Limb (tissue), 2 donors: ENCODE measurements at regions not wholly inside any gene's neighbourhood (a gene's known extent, or its start where the extent isn't known, plus 50 kb on each side); places are given as distances from the start of the nearest gene placed in this dataset.

Experiments used
- DNase-seq, 2 donors: peaks; one replicate each; pipeline ENCODE4 v3.0.0-alpha.2; 2016; ENCODE audit errors: extremely low spot score in 2 of 2

DNA sequence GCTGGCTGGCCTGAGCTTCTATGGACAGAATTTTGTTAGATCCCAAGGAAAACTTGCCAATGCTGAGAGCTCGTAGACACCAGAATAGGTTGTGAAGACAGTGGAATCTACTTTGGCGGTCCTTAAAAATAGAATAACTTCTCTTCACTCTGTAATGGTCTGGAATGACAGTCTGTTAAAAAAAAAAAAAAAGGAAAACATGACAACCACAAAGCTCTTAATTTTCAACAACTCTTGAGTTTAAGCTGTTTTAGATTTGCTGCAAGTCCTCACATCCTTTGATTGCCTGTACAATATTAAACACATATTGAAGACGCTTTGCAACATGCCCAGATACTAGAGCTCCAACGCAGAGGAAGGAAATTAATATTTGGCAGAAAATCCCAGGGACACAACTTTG is 122.8 kb upstream of the GALNT15 start:
- no peak for DNase-seq

DNA sequence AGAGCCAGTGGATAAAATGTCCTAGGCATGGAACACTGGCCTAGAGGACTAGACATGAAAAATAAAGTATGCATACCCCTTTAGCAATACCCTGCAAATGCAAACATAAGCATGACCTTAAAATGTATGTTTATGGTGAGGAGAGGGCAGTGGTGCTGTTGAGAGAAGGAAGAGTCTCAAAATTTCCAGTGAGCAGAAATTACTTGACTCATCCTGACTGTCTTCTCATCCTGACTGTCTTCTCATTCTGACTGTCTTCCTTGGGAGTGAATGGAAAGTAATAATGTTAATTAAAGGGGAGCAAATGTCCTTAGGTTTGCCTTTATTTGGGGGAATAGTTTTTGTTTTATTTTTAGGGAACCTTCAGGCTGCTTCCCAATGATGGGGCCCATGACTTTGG is 121.5 kb upstream of the GALNT15 start:
- DNase-seq = no peak

DNA sequence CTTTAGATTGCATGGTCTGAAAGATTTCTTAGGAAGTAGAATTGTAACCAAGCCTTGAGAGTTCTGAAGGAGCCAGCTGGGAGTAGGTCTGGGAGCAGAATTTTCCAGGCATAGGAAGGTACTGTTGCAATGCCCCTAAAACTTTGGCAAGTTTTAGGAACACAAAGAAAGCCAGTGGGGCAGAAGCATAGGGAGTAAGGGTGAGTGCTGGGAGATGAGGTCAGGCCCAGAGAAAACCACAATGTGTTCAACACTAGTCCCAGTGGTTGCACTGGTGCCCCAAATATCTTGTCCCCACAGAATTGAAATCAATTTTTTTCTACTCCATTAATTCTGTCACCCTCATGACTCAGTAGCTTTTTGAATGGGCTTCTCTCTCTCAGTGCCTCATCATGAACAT is 120.7 kb upstream of the GALNT15 start:
- DNase-seq = no peak

DNA sequence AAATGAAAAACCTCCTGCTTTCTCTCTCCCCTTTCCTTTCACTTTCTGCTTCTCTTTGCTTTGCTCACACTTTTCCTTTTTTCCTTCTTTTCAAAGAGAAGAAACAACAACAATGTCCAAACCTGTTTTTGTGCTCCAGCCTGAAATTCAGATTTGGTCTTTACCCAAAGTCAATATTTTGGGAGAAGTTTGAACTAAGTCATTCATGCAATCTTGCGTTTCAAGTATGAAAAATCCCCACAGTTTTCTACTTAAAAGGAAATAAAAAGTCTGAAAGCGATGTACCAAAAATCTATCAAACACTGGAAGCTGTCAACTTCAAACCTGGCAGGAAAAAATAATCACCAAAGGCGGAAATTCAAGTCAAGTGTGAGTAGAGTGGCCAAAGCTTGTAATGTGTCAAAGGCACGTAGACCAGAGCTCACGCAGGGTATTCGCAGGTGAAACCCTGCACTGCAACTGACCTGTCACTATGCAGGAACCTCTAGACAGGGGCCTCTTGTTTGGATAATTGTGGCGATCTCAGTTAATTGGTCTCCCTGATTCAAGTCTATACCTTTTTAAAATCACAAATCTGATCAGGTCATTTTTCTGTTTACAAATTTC is 118.8 kb upstream of the GALNT15 start:
- no peak for DNase-seq

DNA sequence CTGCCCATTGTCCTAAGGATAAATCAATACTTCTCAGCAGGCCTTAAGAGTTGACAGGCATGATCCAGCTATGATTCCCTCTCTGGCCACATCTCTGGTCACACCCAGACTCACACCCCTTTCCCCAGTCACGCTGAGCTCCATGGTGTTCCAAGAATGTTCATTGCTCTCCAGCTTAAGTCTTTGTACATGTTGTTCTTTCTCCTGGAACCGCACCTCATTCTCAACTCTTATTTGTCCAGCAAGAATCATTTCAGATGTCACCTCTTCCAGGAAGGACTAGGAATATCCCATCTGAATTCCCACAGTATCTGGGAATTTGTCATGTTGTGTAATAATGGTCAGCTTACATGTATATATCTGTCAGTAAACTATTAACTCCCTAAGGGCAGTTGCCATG is 118.3 kb upstream of the GALNT15 start:
- DNase-seq = no peak

DNA sequence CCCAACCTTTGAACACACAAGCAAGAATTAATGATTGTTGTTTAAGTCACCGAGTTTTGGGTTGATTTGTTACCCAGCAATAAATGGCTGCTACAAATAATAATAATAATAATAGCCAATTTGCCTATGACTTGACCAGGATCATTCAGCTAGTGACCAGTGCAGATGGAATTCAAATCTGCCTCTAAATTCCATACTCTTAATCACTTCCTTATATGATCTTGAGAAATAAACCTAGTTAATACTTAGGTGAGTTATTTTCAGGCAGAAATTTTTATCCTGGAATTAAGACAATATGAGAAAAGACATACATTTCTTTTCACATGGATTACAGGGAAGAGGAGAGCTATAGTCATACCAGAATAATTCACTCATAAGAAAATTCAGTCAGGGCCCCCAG is 116.0 kb upstream of the GALNT15 start:
- DNase-seq = no peak

DNA sequence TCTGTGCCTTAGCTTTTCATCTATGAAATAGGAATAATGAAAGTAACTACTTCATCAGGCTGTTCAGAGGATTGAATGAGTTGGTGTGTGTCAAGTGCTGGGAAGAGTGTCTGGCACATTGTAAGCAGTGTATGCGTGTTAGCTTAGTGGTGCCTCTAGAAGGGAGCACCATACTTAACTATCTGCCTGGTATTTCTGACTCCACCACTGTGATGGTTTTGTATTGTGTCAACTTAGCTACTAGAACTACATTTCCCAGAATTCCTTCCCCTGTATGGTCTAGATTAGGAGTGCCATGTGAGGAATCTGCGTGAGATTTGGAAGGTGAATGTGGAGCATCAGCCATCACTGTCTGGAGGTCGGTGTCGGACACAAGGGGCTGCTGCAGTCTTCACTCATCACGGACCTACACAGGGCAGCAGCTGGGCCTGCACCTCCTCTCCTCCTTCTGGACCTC is 115.4 kb upstream of the GALNT15 start:
- no peak for DNase-seq

DNA sequence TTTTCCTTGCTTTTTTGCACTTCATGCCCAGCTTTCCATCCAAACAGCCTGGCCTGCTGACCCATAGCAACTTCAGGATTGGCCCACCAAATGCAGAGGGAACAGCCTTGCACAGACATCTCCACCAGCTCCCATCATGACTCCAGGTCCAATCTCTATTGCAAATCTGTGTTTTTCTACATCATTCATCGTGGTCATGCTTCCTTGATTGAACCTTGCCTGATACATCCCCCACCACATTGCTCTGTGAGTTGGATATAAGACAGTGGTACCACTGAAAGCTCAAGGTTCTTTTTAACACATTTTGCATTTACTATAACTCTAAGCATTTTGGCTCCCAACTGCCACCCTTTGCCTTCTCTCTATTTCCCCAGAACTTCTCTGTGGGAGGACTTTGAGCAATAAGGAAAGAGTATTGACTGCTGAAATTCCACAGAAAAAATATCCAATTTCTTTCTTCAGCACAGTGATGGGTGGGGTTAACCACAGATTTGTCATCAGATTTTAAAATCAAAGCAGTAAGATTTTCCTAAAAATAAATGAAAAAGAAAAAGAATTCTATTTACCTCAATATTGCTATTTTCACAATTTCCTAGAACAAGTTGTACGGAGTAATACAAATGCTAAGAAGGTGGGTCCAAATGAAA is 114.6 kb upstream of the GALNT15 start:
- no peak for DNase-seq

DNA sequence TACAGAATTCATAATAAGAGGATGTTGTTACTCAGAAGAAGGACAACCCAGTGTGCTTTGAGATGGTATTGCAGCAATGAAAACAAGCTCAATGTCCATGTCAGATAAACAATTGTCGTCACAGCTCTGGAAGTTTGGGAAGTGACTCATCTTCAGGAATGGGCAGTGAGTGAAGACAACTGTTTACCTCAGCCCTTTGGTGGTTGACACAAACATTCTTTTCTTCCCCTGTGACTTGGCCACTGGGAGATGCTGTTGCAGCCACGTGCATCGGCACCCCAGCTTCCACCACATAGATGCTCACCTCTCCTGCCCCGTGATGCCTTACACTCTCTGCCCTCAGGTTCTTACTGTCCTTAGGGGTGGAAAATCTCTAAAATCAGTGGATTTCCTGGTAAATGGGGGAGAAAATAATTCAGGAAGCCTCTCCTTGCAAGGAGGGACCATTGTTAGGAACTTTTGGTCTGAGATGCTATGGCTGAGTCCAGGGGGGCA is 114.1 kb upstream of the GALNT15 start:
- DNase-seq = no peak

DNA sequence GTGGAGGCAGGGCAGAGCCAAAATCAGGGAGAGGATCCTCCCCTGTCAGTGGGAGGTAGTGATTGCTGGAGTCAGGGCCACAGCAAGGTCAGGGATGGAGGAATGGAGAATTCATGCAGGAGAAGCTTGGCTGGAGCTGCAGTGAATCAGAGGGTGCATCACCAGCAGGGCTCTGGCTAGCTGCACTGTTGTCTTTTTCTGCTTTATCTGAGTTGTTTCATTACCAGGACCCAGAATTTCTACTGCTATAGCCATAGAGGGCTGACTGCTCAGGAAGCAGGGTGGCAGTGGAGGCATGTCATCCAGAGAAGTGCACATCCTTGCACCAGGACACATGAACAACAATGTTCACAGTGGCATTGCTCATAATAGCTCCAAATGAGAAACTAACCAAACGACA is 113.5 kb upstream of the GALNT15 start:
- DNase-seq = no peak

DNA sequence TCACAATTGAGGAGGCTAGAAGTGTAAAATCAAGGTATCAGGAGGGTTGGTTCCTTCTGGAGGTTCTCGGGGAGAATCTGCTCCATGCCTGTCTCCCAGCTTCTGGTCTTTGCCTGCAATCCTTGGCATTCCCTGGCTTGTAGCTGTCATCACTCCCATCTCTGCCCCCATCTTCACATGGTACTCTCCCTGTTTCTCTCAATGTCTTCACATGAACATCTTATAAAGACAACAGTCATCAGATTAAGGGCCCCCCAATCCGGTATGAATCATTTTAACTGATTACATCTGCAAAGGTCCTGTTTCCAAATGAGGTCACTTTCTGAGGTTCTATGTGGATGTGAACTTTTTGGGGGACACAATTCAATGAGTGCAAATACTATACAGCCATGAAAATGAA is 113.0 kb upstream of the GALNT15 start:
- DNase-seq = no peak

DNA sequence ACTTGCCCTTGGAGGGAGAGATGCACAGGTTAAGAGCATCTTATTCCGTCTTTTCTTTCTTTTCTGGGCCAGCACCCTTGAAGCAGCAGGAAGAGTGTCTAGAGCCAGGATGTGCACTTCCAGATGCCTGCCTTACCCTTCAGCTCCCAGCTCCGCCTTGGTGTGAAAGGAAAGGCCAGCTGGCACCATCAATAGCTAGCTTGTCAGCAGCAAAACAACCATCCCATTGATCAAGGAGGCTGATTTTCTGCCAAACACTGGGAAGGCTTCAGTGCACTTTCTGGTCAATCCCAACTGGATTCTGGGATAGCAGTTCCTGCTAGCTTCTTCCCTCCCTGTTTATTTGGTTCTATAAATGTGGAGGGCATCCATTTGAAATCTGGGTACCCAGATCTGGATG is 110.9 kb upstream of the GALNT15 start:
- no peak for DNase-seq

DNA sequence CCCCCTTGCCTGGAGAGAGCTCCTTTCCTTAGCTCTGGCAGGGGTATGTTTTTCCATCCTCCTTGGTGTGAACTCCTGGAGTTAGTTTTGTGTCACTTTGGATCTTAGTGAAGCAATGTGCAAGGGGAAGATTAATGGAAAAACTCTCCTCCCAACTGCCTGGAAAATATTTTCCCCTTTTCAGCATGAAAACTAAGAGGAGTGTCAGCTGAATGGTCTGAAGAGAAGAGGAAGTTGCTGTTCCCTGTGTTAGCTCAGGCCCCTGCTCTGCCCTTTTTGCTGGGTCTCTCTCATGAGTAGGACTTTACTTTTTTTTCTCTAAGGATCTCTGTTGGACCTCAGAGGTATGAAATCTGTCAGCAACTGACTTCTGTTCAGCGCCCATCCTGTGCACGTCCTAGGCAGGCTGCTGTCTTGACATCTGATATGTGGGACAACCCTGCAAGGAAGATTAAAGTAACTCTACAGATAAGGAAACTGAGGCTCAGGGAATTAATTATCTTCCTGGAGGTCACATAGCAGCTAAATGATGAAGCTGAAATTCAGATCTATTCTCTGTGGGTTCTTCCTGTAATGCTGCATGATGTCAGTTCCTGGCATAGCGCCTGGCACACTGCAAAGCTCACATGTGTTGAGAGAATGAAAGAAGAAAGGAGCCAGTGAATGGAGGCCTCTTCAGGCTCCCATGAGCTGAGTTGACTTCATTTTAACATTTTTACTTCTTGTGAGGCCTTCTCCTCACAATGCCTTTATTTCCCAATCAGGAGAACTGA is 109.7 kb upstream of the GALNT15 start:
- DNase-seq = peak; percentile 72 to 75

DNA sequence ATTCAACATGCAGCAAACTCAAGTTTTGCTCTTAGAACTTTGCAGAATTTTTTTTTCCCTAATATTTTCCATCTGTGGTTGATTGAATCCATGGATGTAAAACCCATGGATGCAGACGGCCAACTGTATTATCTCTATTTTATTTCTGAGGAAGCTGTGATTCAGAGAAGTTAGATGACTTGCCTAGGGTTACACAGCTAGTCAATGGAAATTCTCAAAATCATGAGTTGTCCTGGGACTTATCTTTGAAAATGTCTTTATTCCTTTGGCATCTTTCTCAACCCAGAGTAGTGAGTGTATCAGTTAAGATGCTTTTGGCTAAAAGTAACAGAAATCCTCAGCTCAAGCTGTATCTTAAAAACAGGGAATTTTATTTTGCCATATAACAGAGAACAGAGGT is 107.9 kb upstream of the GALNT15 start:
- DNase-seq = no peak

DNA sequence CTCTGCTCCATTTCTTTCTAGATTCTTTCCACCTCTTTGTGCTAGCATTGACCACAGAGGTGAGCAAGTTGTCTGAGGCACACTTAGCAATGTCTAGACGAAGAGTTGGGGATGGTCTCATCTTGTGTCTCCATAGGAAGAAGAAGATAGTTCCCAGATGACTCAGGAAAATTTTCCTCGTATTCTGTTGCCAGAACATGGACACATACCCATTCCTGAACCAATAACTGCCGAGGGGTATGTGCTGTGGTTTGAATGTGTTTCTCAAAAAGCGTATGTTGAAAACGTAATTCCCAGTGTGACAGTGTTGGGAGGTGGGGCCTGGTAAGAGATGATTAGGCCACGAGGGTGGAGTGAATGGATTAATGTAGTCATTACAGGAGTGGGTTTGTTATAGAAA is 107.5 kb upstream of the GALNT15 start:
- no peak for DNase-seq

DNA sequence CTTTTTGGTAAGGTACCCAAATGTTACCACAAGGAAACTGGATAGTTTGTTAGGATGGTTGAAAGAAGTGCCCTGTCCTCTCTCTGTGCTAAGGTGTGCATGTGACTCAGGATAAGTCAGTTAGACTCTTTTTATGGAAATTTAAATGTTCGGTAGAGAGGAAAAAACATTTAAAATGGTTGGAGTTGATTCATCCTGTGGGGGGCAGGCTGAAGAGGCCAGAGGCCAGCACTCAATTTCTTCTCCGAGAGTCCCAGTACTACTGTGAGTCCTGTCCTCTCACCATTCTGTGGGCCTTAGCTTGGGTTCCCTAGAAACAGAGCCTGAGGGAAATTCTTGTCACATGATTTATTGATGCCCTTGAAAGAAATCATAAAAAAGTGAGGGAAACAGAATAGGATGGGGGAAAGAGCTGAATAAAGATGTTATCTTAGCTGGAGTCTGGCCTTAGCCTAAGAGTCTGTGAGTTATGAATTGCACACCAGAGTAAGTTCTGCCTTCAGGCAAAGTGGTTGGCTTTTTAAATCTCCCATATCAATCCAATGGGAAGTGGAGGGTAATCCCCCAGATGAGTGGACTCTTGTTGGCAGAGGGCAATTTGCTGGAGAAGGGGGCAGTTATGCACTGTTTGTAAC is 106.5 kb upstream of the GALNT15 start:
- no peak for DNase-seq

DNA sequence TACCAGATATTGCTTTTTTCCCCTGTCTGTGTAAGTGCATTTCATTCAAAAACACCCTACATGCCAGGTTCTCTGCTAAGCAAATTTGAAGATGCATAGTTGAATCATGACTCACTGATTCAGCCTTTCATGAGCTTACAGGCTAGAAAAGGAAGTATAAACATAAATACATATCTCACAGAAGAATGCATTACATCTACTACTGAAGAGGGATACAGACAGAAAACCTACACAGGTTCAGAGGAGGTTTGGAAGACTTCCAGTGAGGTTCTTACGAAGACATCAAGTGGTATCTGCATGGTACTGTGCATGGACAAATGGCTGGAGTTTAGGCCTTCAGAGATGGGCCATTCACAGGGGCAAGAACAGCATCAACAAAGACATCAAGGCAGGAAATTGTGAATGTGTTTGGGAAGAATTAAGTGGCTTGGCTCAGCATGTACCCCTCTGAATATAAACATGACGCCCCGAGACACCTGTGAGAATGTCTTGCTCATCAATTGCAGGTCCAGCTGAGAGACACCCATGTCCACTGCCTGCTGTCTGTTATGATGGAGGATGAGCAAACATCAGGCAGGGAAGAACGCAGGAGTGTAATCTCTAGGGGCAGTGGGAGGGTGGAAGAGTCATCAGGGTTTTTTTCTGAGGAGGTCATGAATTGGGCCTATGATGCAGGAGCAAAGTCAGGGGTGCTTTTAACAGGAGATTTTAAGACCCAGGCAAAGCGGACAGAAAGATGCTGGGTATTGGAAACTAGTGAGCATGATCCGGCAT is 105.1 kb upstream of the GALNT15 start:
- no peak for DNase-seq

DNA sequence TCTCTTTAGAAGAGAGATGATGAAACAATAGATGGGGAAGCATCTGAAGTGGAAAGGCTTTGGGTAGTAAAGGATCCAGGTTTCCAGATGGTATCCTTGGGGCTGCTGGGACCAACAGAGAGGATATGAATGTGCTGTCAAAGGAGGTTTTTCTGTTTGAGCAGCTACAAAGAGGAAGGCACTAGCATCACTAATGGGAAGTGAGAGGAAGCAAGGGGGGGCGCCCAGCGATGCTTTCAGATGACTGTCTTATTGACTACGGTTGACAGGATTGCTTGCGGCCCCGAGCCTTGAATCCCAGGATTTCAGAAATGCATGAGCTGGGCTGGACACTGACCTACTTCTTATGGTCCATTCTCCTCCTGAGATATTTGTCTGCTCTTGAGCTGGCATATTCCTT is 103.8 kb upstream of the GALNT15 start:
- no peak for DNase-seq

DNA sequence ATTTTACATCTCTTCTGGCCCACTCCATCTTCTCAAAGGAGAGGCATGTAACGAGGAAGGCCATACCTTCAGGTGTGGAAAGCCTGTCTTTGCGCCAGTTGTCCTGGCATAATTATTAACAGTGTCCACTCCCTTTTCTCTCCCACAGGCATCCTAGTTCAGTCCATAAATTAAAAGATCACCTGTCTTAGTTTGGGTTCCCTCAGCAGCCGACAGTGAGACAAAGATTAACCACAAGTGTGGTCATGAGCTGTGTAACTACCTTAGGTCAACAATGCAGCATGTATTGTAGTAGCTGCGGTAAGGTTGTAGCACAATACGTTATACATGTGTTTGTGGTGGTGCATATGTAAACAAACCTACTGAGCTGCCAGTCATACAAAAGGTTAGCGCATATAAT is 103.3 kb upstream of the GALNT15 start:
- no peak for DNase-seq

DNA sequence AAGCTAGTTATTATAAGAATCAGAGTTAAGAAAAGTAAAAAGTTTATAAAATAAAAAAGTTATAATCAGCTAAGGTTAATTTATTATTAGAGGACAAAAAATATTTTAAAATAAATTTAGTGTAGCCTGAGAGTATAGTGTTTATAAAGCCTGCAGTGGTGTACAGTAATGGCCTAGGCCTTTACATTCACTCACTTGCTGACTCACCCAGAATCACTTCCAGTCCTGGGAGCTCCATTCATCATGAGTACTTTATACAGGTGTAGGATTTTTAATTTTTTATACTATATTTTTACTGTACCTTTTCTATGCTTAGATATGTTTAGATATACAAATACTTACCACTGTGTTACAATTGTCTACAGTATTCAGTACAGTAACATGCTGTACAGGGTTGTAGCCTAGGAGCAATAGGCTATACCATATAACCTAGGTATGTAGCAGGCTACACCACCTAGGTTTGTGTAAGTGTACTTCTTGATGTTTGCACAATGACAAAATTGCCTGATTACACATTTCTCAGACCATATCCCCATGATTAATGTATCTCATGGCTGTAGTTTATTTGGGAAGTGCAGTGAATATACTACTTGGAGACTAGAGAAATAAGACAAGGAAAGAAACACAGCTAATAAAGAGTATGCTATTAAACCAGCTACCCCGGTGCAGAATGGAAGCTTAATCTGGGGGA is 101.9 kb upstream of the GALNT15 start:
- no peak for DNase-seq

DNA sequence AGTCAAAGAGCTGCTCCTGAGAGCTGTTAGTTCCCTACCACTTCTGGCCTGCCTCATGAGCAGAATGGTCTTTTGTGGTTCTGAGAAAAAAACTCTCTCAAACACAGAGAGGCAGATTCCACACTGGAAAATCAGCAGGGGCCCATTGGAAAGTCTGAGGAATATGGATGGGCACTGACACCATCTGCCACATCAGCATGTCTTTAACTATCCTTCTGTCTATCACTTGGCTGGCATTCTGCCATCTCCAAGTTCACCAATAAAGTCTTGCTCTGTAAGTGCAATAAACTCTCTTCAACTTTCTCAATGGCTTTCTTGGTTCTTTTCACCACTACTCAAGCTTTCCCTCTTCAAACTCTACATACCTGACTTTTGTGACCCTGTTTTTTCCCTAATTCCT is 101.3 kb upstream of the GALNT15 start:
- no peak for DNase-seq
